Stomach (tissue), 8 donors: ENCODE measurements at regions not wholly inside any gene's neighbourhood (a gene's known extent, or its start where the extent isn't known, plus 50 kb on each side); places are given as distances from the start of the nearest gene placed in this dataset.
A peak's percentile ranks its signal among the peaks of the same experiment; 100 is the strongest.

Experiments used
- DNase-seq, 2 donors: peaks; one replicate each; pipeline versions ENCODE4 v3.0.0 to v3.0.0-alpha.2; 2013 to 2019
- H3K27ac ChIP-seq, 5 donors: fragments of 200-600 bp in 4 of 5; sonication (generic) in 4 of 5; one replicate each; pipeline ENCODE4 v1.5.1; 2013 to 2019; ENCODE audit warnings: mild to moderate bottlenecking in 1 of 5, moderate library complexity in 1 of 5
- H3K27me3 ChIP-seq, 3 donors: fragments of 200-600 bp; sonication (generic); one replicate each; pipeline ENCODE4 v1.5.1; 2017 to 2019; ENCODE audit warnings: mixed run types in 1 of 3
- H3K36me3 ChIP-seq, 4 donors: fragments of 200-600 bp; sonication (generic); 1 replicate in 3 of 4; 2 replicates in 1 of 4; pipeline ENCODE4 v1.5.1; 2016 to 2019
- H3K4me1 ChIP-seq, 4 donors: fragments of 200-600 bp; sonication (generic); one replicate each; pipeline ENCODE4 v1.5.1; 2016 to 2019
- H3K4me3 ChIP-seq, 4 donors: fragments of 200-600 bp; sonication (generic) in 3 of 4; one replicate each; pipeline ENCODE4 v1.5.1; 2016 to 2019; ENCODE audit warnings: mild to moderate bottlenecking in 1 of 4
- H3K9me3 ChIP-seq, 4 donors: fragments of 200-600 bp; sonication (generic); one replicate each; pipeline ENCODE4 v1.5.1; 2016 to 2019
- CTCF ChIP-seq, 7 experiments: fragments of 450-650 bp in 4 of 7; fragments of 200-600 bp in 3 of 7; sonication (generic) in 3 of 7; IDR thresholded peaks; one replicate each; pipeline ENCODE4 v1.5.1; 2016 to 2019; ENCODE audit warnings: antibody characterized with exemption in 7 of 7, control low read depth in 2 of 7, mild to moderate bottlenecking in 1 of 7
- EP300 ChIP-seq: sonication (generic); formaldehyde crosslinking; IDR thresholded peaks from one replicate; pipeline ENCODE4 v1.6.1; 2017; ENCODE audit warnings: antibody characterized with exemption
- POLR2A ChIP-seq, 4 donors: fragments of 450-650 bp; IDR thresholded peaks; one replicate each; pipeline ENCODE4 v1.6.1; 2016; ENCODE audit warnings: antibody characterized with exemption in 4 of 4, control low read depth in 2 of 4, mild to moderate bottlenecking in 1 of 4, moderate library complexity in 1 of 4
- POLR2AphosphoS5 ChIP-seq, 3 donors: sonication (generic); formaldehyde crosslinking; IDR thresholded peaks; one replicate each; pipeline ENCODE4 v1.6.1; 2016; ENCODE audit warnings: antibody characterized with exemption in 3 of 3
- WGBS, 5 donors: extraction: QIAGEN DNeasy Blood & Tissue Kit in 3 of 5; methylation state at CpG; one replicate each; pipeline versions ENCODE4 v1.1.5 to v1.1.7; 2013 to 2018; 5-methylcytosine and 5-hydroxymethylcytosine counted together
- intact Hi-C: fragments of 100-400 bp; cut with DNase I; formaldehyde crosslinking; loops from one replicate; pipeline ENCODE4 v1.15.1; 2023; ENCODE audit warnings: low total_unique reads
- donor health status: healthy with polysubstance abuse.
- donor health status: Bipolar disorder and iron deficiency.
- donor health status: healthy.

GRCh38 chr15:94740469-94740868 lies 509.1 kb downstream of the MCTP2 start:
- Histone ChIP-seq H3K9me3 (peaks cover 0 to 4% (median 0%) of the 10 kb centered on the region in 4 donors), H3K27me3 (no peaks in the 10 kb centered on the region), H3K4me1 (no peaks in the 10 kb centered on the region), H3K4me3 (no peak overlapping the region), H3K36me3 (no peaks in the 10 kb centered on the region), H3K27ac (no peak overlapping the region)
- intact Hi-C loops = no loop called here
- DNase-seq = no peak
- 31 to 92% (median 69%) methylated on average over 2 of the region's 2 CpGs for WGBS, 5 donors
- no peak for TF ChIP-seq EP300
- no peak for TF ChIP-seq CTCF (IDR thresholded peaks at IDR 0.05)
- no peak for TF ChIP-seq POLR2A (IDR thresholded peaks at IDR 0.05)
- TF ChIP-seq POLR2AphosphoS5 (IDR thresholded peaks at IDR 0.05) = no peak

GRCh38 chr15:94743668-94744067 lies 512.3 kb downstream of the MCTP2 start:
- DNase-seq = peak in 1 of 2 donors; percentile 26
- TF ChIP-seq POLR2A (IDR thresholded peaks at IDR 0.05) (no peak), POLR2AphosphoS5 (IDR thresholded peaks at IDR 0.05) (no peak), CTCF (IDR thresholded peaks at IDR 0.05) (no peak), EP300 (no peak)
- WGBS, 5 donors = 62 to 72% (median 66%) methylated on average over 11 of the region's 11 CpGs
- Histone ChIP-seq H3K27ac (no peak overlapping the region), H3K27me3 (no peaks in the 10 kb centered on the region), H3K36me3 (no peaks in the 10 kb centered on the region), H3K9me3 (peaks cover 0 to 1% (median 0%) of the 10 kb centered on the region in 4 donors), H3K4me3 (no peak overlapping the region), H3K4me1 (no peaks in the 10 kb centered on the region)
- intact Hi-C loops = no loop called here

GRCh38 chr15:94744080-94744793 lies 512.9 kb downstream of the MCTP2 start:
- Histone ChIP-seq H3K27me3 (no peaks in the 10 kb centered on the region), H3K36me3 (no peaks in the 10 kb centered on the region), H3K27ac (no peak overlapping the region), H3K9me3 (no peaks in the 10 kb centered on the region), H3K4me1 (no peaks in the 10 kb centered on the region), H3K4me3 (no peak overlapping the region)
- DNase-seq = peak in 1 of 2 donors; percentile 28
- intact Hi-C loops = no loop called here
- TF ChIP-seq POLR2A (IDR thresholded peaks at IDR 0.05) (no peak), POLR2AphosphoS5 (IDR thresholded peaks at IDR 0.05) (no peak), CTCF (IDR thresholded peaks at IDR 0.05) (no peak), EP300 (no peak)
- WGBS, 5 donors = 64 to 77% (median 68%) methylated on average over 5 of the region's 5 CpGs

GRCh38 chr15:94745371-94745770 lies 514.0 kb downstream of the MCTP2 start:
- Histone ChIP-seq H3K27ac (no peak overlapping the region), H3K4me3 (no peak overlapping the region), H3K36me3 (no peaks in the 10 kb centered on the region), H3K4me1 (no peaks in the 10 kb centered on the region), H3K9me3 (no peaks in the 10 kb centered on the region), H3K27me3 (no peaks in the 10 kb centered on the region)
- TF ChIP-seq CTCF (IDR thresholded peaks at IDR 0.05) (no peak), POLR2A (IDR thresholded peaks at IDR 0.05) (no peak), EP300 (no peak), POLR2AphosphoS5 (IDR thresholded peaks at IDR 0.05) (no peak)
- WGBS, 5 donors = 74 to 83% (median 81%) methylated on average over 7 of the region's 7 CpGs
- no peak for DNase-seq
- intact Hi-C loops = no loop called here
